ENCODE measurements at regions not wholly inside any gene's neighbourhood (a gene's known extent, or its start where the extent isn't known, plus 50 kb on each side); places are given as distances from the start of the nearest gene placed in this dataset.

GRCh38 chr2:224257156-224257555 lies 144.8 kb downstream of the FAM124B start:
- 50% methylated on average over 2 of the region's 2 CpGs for WGBS (ENCODE audit: insufficient coverage, low coverage, low lambda C conversion rate, missing lambda C conversion rate)
- Histone ChIP-seq H3K36me3 (no peaks in the 10 kb centered on the region), H3K27ac (no peak overlapping the region), H3K9me3 (no peaks in the 10 kb centered on the region), H3K27me3 (no peaks in the 10 kb centered on the region), H3K4me3 (no peak overlapping the region), H3K4me1 (no peaks in the 10 kb centered on the region)
- intact Hi-C loops (cut with DNase I) = no loop called here
- DNase-seq (no peak), ATAC-seq (no peak)
- TF ChIP-seq CTCF (IDR thresholded peaks at IDR 0.05) = no peak
- no peak for TF ChIP-seq POLR2A (IDR thresholded peaks at IDR 0.05)

GRCh38 chr2:224253464-224253863 lies 148.4 kb downstream of the FAM124B start:
- no peaks in the 10 kb centered on the region for H3K9me3 ChIP-seq
- no peaks in the 10 kb centered on the region for H3K36me3 ChIP-seq
- no peaks in the 10 kb centered on the region for H3K27me3 ChIP-seq
- H3K4me1 ChIP-seq = no peaks in the 10 kb centered on the region
- no peak overlapping the region for H3K4me3 ChIP-seq
- no peak for DNase-seq
- intact Hi-C loops (cut with DNase I) = no loop called here
- 78% methylated on average over 1 of the region's 1 CpG for WGBS (ENCODE audit: insufficient coverage, low coverage, low lambda C conversion rate, missing lambda C conversion rate)
- no peak for ATAC-seq
- TF ChIP-seq CTCF (IDR thresholded peaks at IDR 0.05) = no peak
- no peak overlapping the region for H3K27ac ChIP-seq

- Histone ChIP-seq H3K9me3 (no peaks in the 10 kb centered on the region), H3K36me3 (no peaks in the 10 kb centered on the region), H3K4me1 (no peaks in the 10 kb centered on the region), H3K27ac (no peak overlapping the region), H3K4me3 (no peak overlapping the region), H3K27me3 (no peaks in the 10 kb centered on the region)
- no peak for TF ChIP-seq CTCF (IDR thresholded peaks at IDR 0.05)
- no peak for TF ChIP-seq POLR2A (IDR thresholded peaks at IDR 0.05)
- intact Hi-C loops (cut with DNase I) = no loop called here
- DNase-seq = no peak
- ATAC-seq = no peak
Measured at GRCh38 chr2:224252631-224253030, 149.3 kb downstream of the FAM124B start.

- Histone ChIP-seq H3K4me3 (no peak overlapping the region), H3K27ac (no peak overlapping the region), H3K36me3 (no peaks in the 10 kb centered on the region), H3K4me1 (no peaks in the 10 kb centered on the region), H3K27me3 (no peaks in the 10 kb centered on the region), H3K9me3 (no peaks in the 10 kb centered on the region)
- ATAC-seq (no peak), DNase-seq (no peak)
- TF ChIP-seq CTCF (IDR thresholded peaks at IDR 0.05) = no peak
- no peak for TF ChIP-seq POLR2A (IDR thresholded peaks at IDR 0.05)
- 95% methylated on average over 1 of the region's 1 CpG for WGBS (ENCODE audit: insufficient coverage, low coverage, low lambda C conversion rate, missing lambda C conversion rate)
- intact Hi-C loops (cut with DNase I) = no loop called here
Measured at GRCh38 chr2:224248944-224249371, 152.9 kb downstream of the FAM124B start.

GRCh38 chr2:224242561-224242960 lies 159.3 kb downstream of the FAM124B start:
- Histone ChIP-seq H3K4me3 (no peak overlapping the region), H3K36me3 (no peaks in the 10 kb centered on the region), H3K27ac (no peak overlapping the region), H3K9me3 (no peaks in the 10 kb centered on the region), H3K4me1 (no peaks in the 10 kb centered on the region), H3K27me3 (no peaks in the 10 kb centered on the region)
- intact Hi-C loops (cut with DNase I) = no loop called here
- TF ChIP-seq POLR2A (IDR thresholded peaks at IDR 0.05) (no peak), CTCF (IDR thresholded peaks at IDR 0.05) (no peak)
- peak in 1 of 4 donors; percentile 14 for ATAC-seq
- 63% methylated on average over 1 of the region's 1 CpG for whole genome bisulfite sequencing (ENCODE audit: insufficient coverage, low coverage, low lambda C conversion rate, missing lambda C conversion rate)
- no peak for DNase-seq

Data from right lobe of liver (tissue), 6 donors.